CD14-positive monocyte (primary cell): ENCODE measurements at regions not wholly inside any gene's neighbourhood (a gene's known extent, or its start where the extent isn't known, plus 50 kb on each side); places are given as distances from the start of the nearest gene placed in this dataset.

Experiments used
- DNase-seq, 3 donors: peaks; one replicate each; pipeline ENCODE4 v3.0.0-alpha.2; 2011 to 2022
- H2AFZ ChIP-seq: 2 replicates; pipeline ENCODE4 v1.6.0; 2012; ENCODE audit warnings: mild to moderate bottlenecking, low read depth, low read length, inconsistent platforms; ENCODE audit not compliant: insufficient read depth, poor library complexity, severe bottlenecking
- H3K27ac ChIP-seq, 2 donors: 1 replicate in 1 of 2; 2 replicates in 1 of 2; pipeline ENCODE4 v1.5.1; 2012 to 2013; ENCODE audit warnings: low read length in 2 of 2, control low read depth in 1 of 2, inconsistent platforms in 1 of 2, low read depth in 1 of 2, mild to moderate bottlenecking in 1 of 2
- H3K27me3 ChIP-seq, 2 donors: one replicate each; pipeline versions ENCODE4 v1.6.0 to v1.6.1; 2011 to 2013; ENCODE audit warnings: low read length in 2 of 2; ENCODE audit not compliant: control insufficient read depth in 2 of 2, insufficient read depth in 2 of 2
- H3K36me3 ChIP-seq, 2 donors: replicated peaks in 1 of 2; 1 replicate in 1 of 2; 2 replicates in 1 of 2; pipeline versions ENCODE4 v1.5.1 to v1.6.1; 2012 to 2013; ENCODE audit warnings: low read length in 2 of 2, control low read depth in 1 of 2, inconsistent platforms in 1 of 2, mild to moderate bottlenecking in 1 of 2; ENCODE audit not compliant: insufficient read depth in 2 of 2, control insufficient read depth in 1 of 2
- H3K4me1 ChIP-seq, 2 donors: 1 replicate in 1 of 2; 2 replicates in 1 of 2; pipeline versions ENCODE4 v1.5.1 to v1.6.1; 2012 to 2013; ENCODE audit warnings: low read length in 2 of 2, control low read depth in 1 of 2, inconsistent platforms in 1 of 2, mild to moderate bottlenecking in 1 of 2, moderate library complexity in 1 of 2; ENCODE audit not compliant: insufficient read depth in 2 of 2, control insufficient read depth in 1 of 2
- H3K4me2 ChIP-seq: replicated peaks from 2 replicates; pipeline ENCODE3; 2012; ENCODE audit warnings: low read length, moderate library complexity, mild to moderate bottlenecking; ENCODE audit not compliant: poor library complexity, severe bottlenecking; ENCODE audit errors: extremely low read depth
- H3K4me3 ChIP-seq, 3 experiments: fragments of 200-600 bp in 1 of 3; sonication (generic) in 1 of 3; replicated peaks in 1 of 3; 1 replicate in 2 of 3; 2 replicates in 1 of 3; pipeline ENCODE4 v1.5.1; 2011 to 2013; ENCODE audit warnings: low read length in 3 of 3, mild to moderate bottlenecking in 3 of 3, control low read depth in 2 of 3, low read depth in 2 of 3, inconsistent platforms in 1 of 3, moderate library complexity in 1 of 3
- H3K79me2 ChIP-seq: 2 replicates; pipeline ENCODE4 v1.6.0; 2012; ENCODE audit warnings: mild to moderate bottlenecking, control low read depth, inconsistent platforms, low read length, moderate library complexity; ENCODE audit not compliant: insufficient read depth
- H3K9ac ChIP-seq: 2 replicates; pipeline ENCODE4 v1.6.0; 2017; ENCODE audit warnings: low read length, mild to moderate bottlenecking; ENCODE audit not compliant: insufficient read depth, poor library complexity, severe bottlenecking
- H3K9me3 ChIP-seq, 2 donors: replicated peaks in 1 of 2; 1 replicate in 1 of 2; 2 replicates in 1 of 2; pipeline versions ENCODE4 v1.5.1 to v1.6.1; 2012 to 2013; ENCODE audit warnings: low read length in 2 of 2, control low read depth in 1 of 2; ENCODE audit not compliant: control insufficient read depth in 1 of 2, insufficient read depth in 1 of 2
- H4K20me1 ChIP-seq: 2 replicates; pipeline ENCODE4 v1.6.0; 2012; ENCODE audit warnings: mild to moderate bottlenecking, low read length, control low read depth, moderate library complexity; ENCODE audit not compliant: insufficient read depth
- H3K27ac Mint-ChIP-seq, 7 donors: one replicate each; pipeline ENCODE4 v1.8.0; 2020; ENCODE audit warnings: mild to moderate bottlenecking in 7 of 7, mixed read lengths in 7 of 7, moderate library complexity in 6 of 7, inconsistent platforms in 2 of 7
- H3K27me3 Mint-ChIP-seq, 3 donors: one replicate each; pipeline ENCODE4 v1.8.0; 2021 to 2022; ENCODE audit warnings: low read depth in 3 of 3, mild to moderate bottlenecking in 3 of 3, mixed read lengths in 3 of 3, moderate library complexity in 3 of 3, inconsistent platforms in 1 of 3
- H3K36me3 Mint-ChIP-seq, 2 donors: one replicate each; pipeline ENCODE4 v1.8.0; 2020; ENCODE audit warnings: mixed read lengths in 2 of 2, inconsistent platforms in 1 of 2, mild to moderate bottlenecking in 1 of 2
- H3K4me1 Mint-ChIP-seq: one replicate; pipeline ENCODE4 v1.8.0; 2020; ENCODE audit warnings: mild to moderate bottlenecking, mixed read lengths
- H3K4me3 Mint-ChIP-seq, 2 donors: one replicate each; pipeline ENCODE4 v1.8.0; 2020; ENCODE audit warnings: mild to moderate bottlenecking in 2 of 2, mixed read lengths in 2 of 2, moderate library complexity in 1 of 2
- H3K9me3 Mint-ChIP-seq, 7 donors: one replicate each; pipeline ENCODE4 v1.8.0; 2020 to 2022; ENCODE audit warnings: mixed read lengths in 7 of 7, mild to moderate bottlenecking in 6 of 7, moderate library complexity in 6 of 7, inconsistent platforms in 2 of 7
- WGBS: methylation state at CpG from one replicate; pipeline ENCODE4 v1.1.5; 2013; ENCODE audit warnings: missing lambda C conversion rate; ENCODE audit not compliant: insufficient coverage; 5-methylcytosine and 5-hydroxymethylcytosine counted together
- intact Hi-C, 2 donors: fragments of 100-400 bp; cut with micrococcal nuclease; formaldehyde crosslinking; loops; one replicate each; pipeline versions ENCODE4 v1.15.0 to v1.15.1; 2023
- TF ChIP-seq, protein P1 (sequence below): fragments of 200-600 bp; IDR thresholded peaks from one replicate; pipeline ENCODE4 v1.8.0; 2022; ENCODE audit warnings: antibody characterized with exemption, mild to moderate bottlenecking

DNA sequence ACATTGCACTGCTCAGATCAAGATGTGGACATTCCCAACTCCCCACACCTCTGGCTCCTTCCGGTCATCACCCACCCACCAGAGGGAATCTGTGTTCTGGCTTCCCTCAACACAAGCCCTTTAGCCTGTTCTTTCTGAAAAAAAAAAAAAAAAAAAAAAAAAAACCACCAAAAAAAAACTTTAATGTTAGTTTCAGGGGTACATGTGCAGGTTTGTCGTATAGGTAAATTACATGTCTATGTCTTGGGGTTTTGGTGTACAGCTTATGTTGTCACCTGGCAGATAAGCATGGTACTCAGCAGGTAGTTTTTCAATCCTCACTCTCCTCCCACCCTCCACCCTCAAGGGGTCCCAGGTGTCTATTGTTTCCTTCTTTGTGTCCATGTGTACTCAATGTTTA, 135.8 kb upstream of the FOXA2 start:
- TF ChIP-seq, protein P1, sequence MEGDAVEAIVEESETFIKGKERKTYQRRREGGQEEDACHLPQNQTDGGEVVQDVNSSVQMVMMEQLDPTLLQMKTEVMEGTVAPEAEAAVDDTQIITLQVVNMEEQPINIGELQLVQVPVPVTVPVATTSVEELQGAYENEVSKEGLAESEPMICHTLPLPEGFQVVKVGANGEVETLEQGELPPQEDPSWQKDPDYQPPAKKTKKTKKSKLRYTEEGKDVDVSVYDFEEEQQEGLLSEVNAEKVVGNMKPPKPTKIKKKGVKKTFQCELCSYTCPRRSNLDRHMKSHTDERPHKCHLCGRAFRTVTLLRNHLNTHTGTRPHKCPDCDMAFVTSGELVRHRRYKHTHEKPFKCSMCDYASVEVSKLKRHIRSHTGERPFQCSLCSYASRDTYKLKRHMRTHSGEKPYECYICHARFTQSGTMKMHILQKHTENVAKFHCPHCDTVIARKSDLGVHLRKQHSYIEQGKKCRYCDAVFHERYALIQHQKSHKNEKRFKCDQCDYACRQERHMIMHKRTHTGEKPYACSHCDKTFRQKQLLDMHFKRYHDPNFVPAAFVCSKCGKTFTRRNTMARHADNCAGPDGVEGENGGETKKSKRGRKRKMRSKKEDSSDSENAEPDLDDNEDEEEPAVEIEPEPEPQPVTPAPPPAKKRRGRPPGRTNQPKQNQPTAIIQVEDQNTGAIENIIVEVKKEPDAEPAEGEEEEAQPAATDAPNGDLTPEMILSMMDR = no peak
- intact Hi-C loops = no loop called here
- Mint-ChIP-seq H3K4me3 (no peak overlapping the region), H3K4me1 (peaks cover 13% of the 10 kb centered on the region), H3K27me3 (peaks cover 0 to 4% (median under 1%) of the 10 kb centered on the region in 3 donors), H3K36me3 (no peaks in the 10 kb centered on the region), H3K27ac (no peak overlapping the region), H3K9me3 (no peaks in the 10 kb centered on the region)
- no peak overlapping the region for H3K4me3 ChIP-seq
- H3K4me1 ChIP-seq = no peaks in the 10 kb centered on the region
- no peaks in the 10 kb centered on the region for H3K36me3 ChIP-seq
- no peaks in the 10 kb centered on the region for H3K9me3 ChIP-seq
- no peak overlapping the region for H3K27ac ChIP-seq
- H2AFZ ChIP-seq = no peak overlapping the region
- H3K79me2 ChIP-seq = no peaks in the 10 kb centered on the region
- no CpG with 5 or more reads among the region's 2 CpGs for WGBS
- DNase-seq = no peak
- no peaks in the 10 kb centered on the region for H4K20me1 ChIP-seq
- no peaks in the 10 kb centered on the region for H3K27me3 ChIP-seq
- H3K4me2 ChIP-seq = no peak overlapping the region
- no peak overlapping the region for H3K9ac ChIP-seq

DNA sequence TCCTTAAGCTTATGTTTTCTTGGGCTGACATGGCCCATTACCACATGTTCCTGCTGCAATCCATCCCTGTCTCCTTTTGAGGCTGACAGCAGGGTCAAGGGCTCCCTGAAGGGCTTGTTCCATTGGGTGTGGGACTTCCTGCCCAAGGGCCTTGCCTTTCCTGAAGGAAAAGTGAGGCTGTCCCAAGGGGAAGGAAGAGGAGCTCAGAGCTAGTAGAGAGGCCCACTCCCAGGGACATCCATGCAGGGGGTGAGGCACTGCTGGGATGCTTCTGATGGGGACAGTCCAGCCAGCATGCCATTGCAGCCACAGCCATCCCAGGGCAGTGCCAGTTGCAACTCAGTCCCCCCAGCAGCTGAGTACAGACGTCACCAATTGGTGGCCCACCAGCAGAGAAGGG, 138.4 kb upstream of the FOXA2 start:
- intact Hi-C loops = no loop called here
- H3K9me3 ChIP-seq = no peaks in the 10 kb centered on the region
- no peaks in the 10 kb centered on the region for H3K79me2 ChIP-seq
- peaks cover 0 to 2% (median 0%) of the 10 kb centered on the region in 3 donors for H3K27me3 Mint-ChIP-seq
- no peaks in the 10 kb centered on the region for H3K36me3 Mint-ChIP-seq
- no peak overlapping the region for H3K4me2 ChIP-seq
- peaks cover 1% of the 10 kb centered on the region for H3K4me1 Mint-ChIP-seq
- WGBS = 78% methylated on average over 1 of the region's 1 CpG
- no peak overlapping the region for H2AFZ ChIP-seq
- H3K4me3 ChIP-seq = no peak overlapping the region
- H3K9ac ChIP-seq = no peak overlapping the region
- H3K27me3 ChIP-seq = no peaks in the 10 kb centered on the region
- H3K27ac ChIP-seq = no peak overlapping the region
- no peak overlapping the region for H3K27ac Mint-ChIP-seq
- DNase-seq = no peak
- H3K4me3 Mint-ChIP-seq = no peak overlapping the region
- TF ChIP-seq, protein P1 = no peak
- no peaks in the 10 kb centered on the region for H3K9me3 Mint-ChIP-seq
- H3K4me1 ChIP-seq = no peaks in the 10 kb centered on the region
- no peaks in the 10 kb centered on the region for H3K36me3 ChIP-seq
- H4K20me1 ChIP-seq = no peaks in the 10 kb centered on the region
